Hepatocyte (in vitro differentiated cells): ENCODE measurements at regions not wholly inside any gene's neighbourhood (a gene's known extent, or its start where the extent isn't known, plus 50 kb on each side); places are given as distances from the start of the nearest gene placed in this dataset.

ENCODE experiments used
- DNase-seq: peaks from one replicate; pipeline ENCODE4 v3.0.0-alpha.2; 2016; ENCODE audit warnings: low spot score
- H2AFZ ChIP-seq: fragments of 200-600 bp; sonication (generic); 2 replicates; pipeline ENCODE4 v1.6.0; 2016; ENCODE audit warnings: antibody characterized with exemption, mild to moderate bottlenecking
- H3K27ac ChIP-seq: fragments of 200-600 bp; sonication (generic); 2 replicates; pipeline ENCODE4 v1.5.1; 2016; ENCODE audit warnings: mild to moderate bottlenecking
- H3K27me3 ChIP-seq: fragments of 200-600 bp; sonication (generic); 2 replicates; pipeline ENCODE4 v1.6.1; 2016
- H3K36me3 ChIP-seq: fragments of 200-600 bp; sonication (generic); replicated peaks from 2 replicates; pipeline ENCODE4 v1.5.1; 2016; ENCODE audit warnings: low read depth; ENCODE audit not compliant: insufficient read depth
- H3K4me1 ChIP-seq: fragments of 200-600 bp; sonication (generic); 2 replicates; pipeline ENCODE4 v1.5.1; 2016; ENCODE audit warnings: mild to moderate bottlenecking, moderate library complexity; ENCODE audit not compliant: insufficient read depth
- H3K4me2 ChIP-seq: fragments of 200-600 bp; sonication (generic); 2 replicates; pipeline ENCODE4 v1.6.0; 2016
- H3K4me3 ChIP-seq: fragments of 200-600 bp; sonication (generic); 2 replicates; pipeline ENCODE4 v1.5.1; 2016; ENCODE audit warnings: mild to moderate bottlenecking
- H3K79me2 ChIP-seq: fragments of 200-600 bp; sonication (generic); 2 replicates; pipeline ENCODE4 v1.6.0; 2017; ENCODE audit warnings: mild to moderate bottlenecking
- H3K9me2 ChIP-seq: fragments of 200-600 bp; sonication (generic); replicated peaks from 2 replicates; pipeline ENCODE4 v1.6.0; 2017; ENCODE audit warnings: mild to moderate bottlenecking; ENCODE audit not compliant: insufficient read depth
- H3K9me3 ChIP-seq: fragments of 200-600 bp; sonication (generic); 2 replicates; pipeline ENCODE4 v1.5.1; 2016; ENCODE audit warnings: low read depth, mild to moderate bottlenecking
- H4K20me1 ChIP-seq: fragments of 200-600 bp; sonication (generic); 2 replicates; pipeline ENCODE4 v1.6.0; 2016; ENCODE audit warnings: mild to moderate bottlenecking; ENCODE audit not compliant: insufficient read depth, poor library complexity, severe bottlenecking
- EZH2 ChIP-seq: fragments of 200-600 bp; sonication (generic); IDR thresholded peaks from 2 replicates; pipeline ENCODE4 v1.6.1; 2016; ENCODE audit warnings: antibody characterized with exemption, mild to moderate bottlenecking, borderline replicate concordance
- EZH2phosphoT487 ChIP-seq: fragments of 200-600 bp; sonication (generic); IDR thresholded peaks from one replicate; pipeline ENCODE4 v1.6.1; 2018; ENCODE audit warnings: antibody characterized with exemption, mild to moderate bottlenecking, low read depth, moderate library complexity; ENCODE audit not compliant: unreplicated experiment, severe bottlenecking
- WGBS: methylation state at CpG from one replicate; pipeline ENCODE4 v1.1.6; 2016; ENCODE audit warnings: low lambda C conversion rate; ENCODE audit errors: missing lambda C conversion rate; 5-methylcytosine and 5-hydroxymethylcytosine counted together
- TF ChIP-seq, protein P1 (sequence below): fragments of 200-600 bp; sonication (generic); IDR thresholded peaks from 2 replicates; pipeline ENCODE4 v1.5.1; 2016; ENCODE audit warnings: antibody characterized with exemption, mild to moderate bottlenecking; ENCODE audit not compliant: poor library complexity

DNA sequence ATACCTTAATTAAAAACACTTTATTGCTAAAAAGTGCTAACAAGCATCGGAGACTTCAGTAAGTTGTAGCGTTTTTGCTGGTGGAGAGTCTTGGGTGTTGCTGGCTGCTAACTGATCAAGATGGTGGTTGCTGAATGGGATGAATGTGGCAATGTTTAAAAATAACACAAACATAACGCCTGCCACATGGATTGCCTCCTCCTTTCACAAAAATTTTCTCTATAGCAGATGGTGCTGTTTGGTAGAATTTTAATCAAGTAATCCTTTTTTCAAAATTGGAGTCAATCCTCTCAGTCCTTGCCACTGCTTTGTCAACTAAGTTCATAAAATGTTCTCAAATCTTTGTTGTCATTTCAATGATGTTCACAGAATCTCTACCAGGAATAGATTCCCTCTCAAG is 466.8 kb upstream of the TECRL start:
- no peaks in the 10 kb centered on the region for H3K27me3 ChIP-seq
- H3K27ac ChIP-seq: no peak overlapping the region
- H3K4me1 ChIP-seq: no peaks in the 10 kb centered on the region
- TF ChIP-seq, protein P1, sequence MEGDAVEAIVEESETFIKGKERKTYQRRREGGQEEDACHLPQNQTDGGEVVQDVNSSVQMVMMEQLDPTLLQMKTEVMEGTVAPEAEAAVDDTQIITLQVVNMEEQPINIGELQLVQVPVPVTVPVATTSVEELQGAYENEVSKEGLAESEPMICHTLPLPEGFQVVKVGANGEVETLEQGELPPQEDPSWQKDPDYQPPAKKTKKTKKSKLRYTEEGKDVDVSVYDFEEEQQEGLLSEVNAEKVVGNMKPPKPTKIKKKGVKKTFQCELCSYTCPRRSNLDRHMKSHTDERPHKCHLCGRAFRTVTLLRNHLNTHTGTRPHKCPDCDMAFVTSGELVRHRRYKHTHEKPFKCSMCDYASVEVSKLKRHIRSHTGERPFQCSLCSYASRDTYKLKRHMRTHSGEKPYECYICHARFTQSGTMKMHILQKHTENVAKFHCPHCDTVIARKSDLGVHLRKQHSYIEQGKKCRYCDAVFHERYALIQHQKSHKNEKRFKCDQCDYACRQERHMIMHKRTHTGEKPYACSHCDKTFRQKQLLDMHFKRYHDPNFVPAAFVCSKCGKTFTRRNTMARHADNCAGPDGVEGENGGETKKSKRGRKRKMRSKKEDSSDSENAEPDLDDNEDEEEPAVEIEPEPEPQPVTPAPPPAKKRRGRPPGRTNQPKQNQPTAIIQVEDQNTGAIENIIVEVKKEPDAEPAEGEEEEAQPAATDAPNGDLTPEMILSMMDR: no peak
- TF ChIP-seq EZH2phosphoT487 (no peak), EZH2 (no peak)
- WGBS: 82% methylated on average over 3 of the region's 3 CpGs
- no peak overlapping the region for H3K4me2 ChIP-seq
- H4K20me1 ChIP-seq: no peaks in the 10 kb centered on the region
- no peaks in the 10 kb centered on the region for H3K9me3 ChIP-seq
- no peaks in the 10 kb centered on the region for H3K36me3 ChIP-seq
- DNase-seq: no peak
- H3K79me2 ChIP-seq: no peaks in the 10 kb centered on the region
- no peaks in the 10 kb centered on the region for H3K9me2 ChIP-seq
- no peak overlapping the region for H2AFZ ChIP-seq
- no peak overlapping the region for H3K4me3 ChIP-seq

DNA sequence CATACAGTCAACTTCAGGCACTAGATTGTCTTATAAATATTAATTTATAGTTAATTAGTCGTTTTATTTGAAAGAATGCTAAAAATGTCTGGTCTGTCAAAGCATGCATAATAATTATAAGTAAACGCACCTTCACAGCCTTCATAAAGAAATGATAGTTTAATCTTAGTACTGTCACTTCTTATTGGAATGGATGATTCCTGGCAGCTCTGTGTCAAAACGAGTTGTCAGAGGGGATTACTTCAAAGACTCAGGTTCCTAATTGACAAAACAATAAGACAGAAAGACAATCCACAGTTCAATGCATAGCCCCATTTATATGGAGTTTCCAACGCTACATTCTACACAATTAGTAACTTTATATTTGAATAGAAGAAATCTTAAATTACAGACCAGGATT is 461.3 kb upstream of the TECRL start:
- H3K27me3 ChIP-seq: no peaks in the 10 kb centered on the region
- no peaks in the 10 kb centered on the region for H3K79me2 ChIP-seq
- H3K27ac ChIP-seq: no peak overlapping the region
- no peak for TF ChIP-seq EZH2phosphoT487
- TF ChIP-seq, protein P1: no peak
- TF ChIP-seq EZH2: no peak
- H3K9me3 ChIP-seq: no peaks in the 10 kb centered on the region
- no peaks in the 10 kb centered on the region for H3K4me1 ChIP-seq
- no peaks in the 10 kb centered on the region for H3K9me2 ChIP-seq
- H4K20me1 ChIP-seq: no peaks in the 10 kb centered on the region
- H2AFZ ChIP-seq: no peak overlapping the region
- H3K4me2 ChIP-seq: no peak overlapping the region
- WGBS: 71% methylated on average over 4 of the region's 4 CpGs
- no peak for DNase-seq
- H3K36me3 ChIP-seq: no peaks in the 10 kb centered on the region
- no peak overlapping the region for H3K4me3 ChIP-seq

DNA sequence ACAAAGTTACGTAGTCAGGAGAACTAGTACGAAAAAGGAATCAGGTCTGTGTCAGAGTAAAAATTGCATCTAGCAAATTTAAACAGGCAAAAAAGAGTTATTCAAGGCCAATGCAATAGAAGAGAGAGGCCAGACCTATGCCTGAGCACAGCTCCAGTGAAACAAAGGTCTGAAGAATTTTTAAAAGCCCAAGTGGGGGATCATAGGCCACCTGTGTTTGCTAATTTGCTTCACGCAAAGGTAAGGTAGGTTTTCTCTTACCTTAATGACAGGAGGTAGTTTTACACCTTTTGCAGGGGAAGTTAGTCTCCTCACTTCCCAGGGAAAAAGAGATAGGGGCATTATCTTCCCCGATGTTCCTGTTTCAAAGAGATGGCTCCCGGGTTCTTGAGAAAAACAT is 448.6 kb upstream of the TECRL start:
- Histone ChIP-seq H2AFZ (no peak overlapping the region), H4K20me1 (no peaks in the 10 kb centered on the region)
- TF ChIP-seq, protein P1: no peak
- TF ChIP-seq EZH2phosphoT487 (no peak), EZH2 (no peak)

DNA sequence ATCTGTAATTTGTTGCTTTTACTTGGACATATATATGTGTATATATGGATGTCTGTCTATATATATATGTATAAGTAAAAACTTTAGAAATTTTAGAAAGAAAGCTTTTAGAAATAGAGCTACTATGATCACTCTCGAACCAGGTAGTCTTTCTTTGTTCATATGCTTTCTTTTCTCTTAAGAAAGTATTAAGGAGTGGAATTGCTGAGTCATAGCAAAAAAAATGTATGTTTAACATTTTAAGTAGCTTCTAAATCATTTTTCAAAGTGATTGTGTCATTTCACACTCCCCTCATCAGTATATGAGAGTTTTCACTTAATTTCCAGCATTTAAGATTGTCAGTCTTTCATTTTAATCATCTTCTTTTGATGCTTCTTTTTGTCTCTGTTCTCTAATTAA is 447.9 kb upstream of the TECRL start:
- H4K20me1 ChIP-seq: no peaks in the 10 kb centered on the region
- TF ChIP-seq, protein P1: no peak
- TF ChIP-seq EZH2: no peak
- TF ChIP-seq EZH2phosphoT487: no peak
- no peaks in the 10 kb centered on the region for H3K9me3 ChIP-seq
- H3K4me1 ChIP-seq: no peaks in the 10 kb centered on the region
- H3K27ac ChIP-seq: no peak overlapping the region
- DNase-seq: no peak
- no peaks in the 10 kb centered on the region for H3K27me3 ChIP-seq
- H3K4me3 ChIP-seq: no peak overlapping the region
- H3K4me2 ChIP-seq: no peak overlapping the region
- H3K36me3 ChIP-seq: no peaks in the 10 kb centered on the region
- H3K79me2 ChIP-seq: no peaks in the 10 kb centered on the region
- H2AFZ ChIP-seq: no peak overlapping the region
- 76% methylated on average over 1 of the region's 1 CpG for WGBS
- H3K9me2 ChIP-seq: no peaks in the 10 kb centered on the region

More for the DNA sequence above, 448.6 kb upstream of the TECRL start:
- Histone ChIP-seq H3K9me2 (no peaks in the 10 kb centered on the region), H3K36me3 (no peaks in the 10 kb centered on the region), H3K27ac (no peak overlapping the region), H3K27me3 (no peaks in the 10 kb centered on the region), H3K79me2 (no peaks in the 10 kb centered on the region), H3K4me1 (no peaks in the 10 kb centered on the region), H3K4me3 (no peak overlapping the region), H3K4me2 (no peak overlapping the region), H3K9me3 (no peaks in the 10 kb centered on the region)
- WGBS: 66% methylated on average over 5 of the region's 5 CpGs
- DNase-seq: no peak
